Right cardiac atrium (tissue), 5 donors: ENCODE measurements at regions not wholly inside any gene's neighbourhood (a gene's known extent, or its start where the extent isn't known, plus 50 kb on each side); places are given as distances from the start of the nearest gene placed in this dataset.
"Not testable (repeated sequence)": the region's sequence is repeated elsewhere in the genome, so short reads cannot be mapped to it uniquely, and the experiment has no call there.

Experiments used
- ATAC-seq, 2 donors: fragments of 200-7000 bp; cut with Tn5 transposase; one replicate each; pipeline versions ENCODE4 v1.8.0 to v1.9.1; 2020; ENCODE audit warnings: moderate library complexity in 2 of 2, mild to moderate bottlenecking in 1 of 2
- DNase-seq, 3 donors: peaks; one replicate each; pipeline ENCODE4 v3.0.0-alpha.2; 2020
- H3K27ac ChIP-seq: one replicate; pipeline ENCODE4 v1.5.1; 2013; ENCODE audit warnings: mild to moderate bottlenecking, low read length, control low read depth, moderate library complexity
- H3K27me3 ChIP-seq: one replicate; pipeline ENCODE4 v1.6.1; 2013; ENCODE audit not compliant: control insufficient read depth, insufficient read depth
- H3K4me1 ChIP-seq: one replicate; pipeline ENCODE4 v1.6.1; 2013; ENCODE audit warnings: low read length; ENCODE audit not compliant: control insufficient read depth, insufficient read depth
- H3K4me3 ChIP-seq: one replicate; pipeline ENCODE4 v1.5.1; 2013; ENCODE audit warnings: low read length, control low read depth
- H3K9me3 ChIP-seq: one replicate; pipeline ENCODE4 v1.6.1; 2013; ENCODE audit warnings: low read length; ENCODE audit not compliant: control insufficient read depth
- WGBS: extraction: QIAGEN DNeasy Blood & Tissue Kit; methylation state at CpG from one replicate; pipeline ENCODE4 v1.1.7; 2013; 5-methylcytosine and 5-hydroxymethylcytosine counted together
- intact Hi-C, 4 donors: fragments of 100-400 bp; cut with DNase I; formaldehyde crosslinking; loops; one replicate each; pipeline versions ENCODE4 v1.11.0 to v1.14.0; 2022 to 2023
- donor health status: healthy with polysubstance abuse.
- donor health status: DM: no; HTN: yes; CAD: no.
- donor health status: DM: no; HTN: no; CAD: no.
- donor health status: DM: no; HTN: yes; CAD: no; lungs with severe emphysema.
- donor health status: DM: yes; HTN: yes; CAD: no.

DNA sequence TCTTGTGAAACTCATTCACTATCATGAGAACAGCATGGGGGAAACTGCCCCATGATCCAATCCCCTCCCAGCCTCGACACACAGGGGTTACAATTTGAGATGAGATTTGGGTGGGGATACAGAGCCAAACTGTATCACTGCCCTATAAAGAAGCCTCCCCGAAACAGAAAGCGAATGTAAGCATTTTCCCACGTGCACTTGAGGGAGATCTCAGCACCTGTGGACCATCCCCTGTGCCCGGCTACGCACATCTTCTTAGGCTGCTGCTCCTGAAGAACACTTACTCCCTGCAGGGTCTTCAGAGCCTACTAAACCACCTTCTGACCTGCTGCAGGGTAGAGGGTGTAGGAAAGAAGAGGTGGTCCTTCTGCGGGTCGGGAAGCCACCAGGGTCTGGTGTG, 410.2 kb upstream of the IRX2 start:
- H3K9me3 ChIP-seq = peaks cover 3% of the 10 kb centered on the region
- intact Hi-C loops = no loop called here
- no peaks in the 10 kb centered on the region for H3K4me1 ChIP-seq
- H3K4me3 ChIP-seq = no peak overlapping the region
- DNase-seq (no peak), ATAC-seq (no peak)
- H3K27me3 ChIP-seq = no peaks in the 10 kb centered on the region
- 59% methylated on average over 8 of the region's 8 CpGs for WGBS
- no peak overlapping the region for H3K27ac ChIP-seq

DNA sequence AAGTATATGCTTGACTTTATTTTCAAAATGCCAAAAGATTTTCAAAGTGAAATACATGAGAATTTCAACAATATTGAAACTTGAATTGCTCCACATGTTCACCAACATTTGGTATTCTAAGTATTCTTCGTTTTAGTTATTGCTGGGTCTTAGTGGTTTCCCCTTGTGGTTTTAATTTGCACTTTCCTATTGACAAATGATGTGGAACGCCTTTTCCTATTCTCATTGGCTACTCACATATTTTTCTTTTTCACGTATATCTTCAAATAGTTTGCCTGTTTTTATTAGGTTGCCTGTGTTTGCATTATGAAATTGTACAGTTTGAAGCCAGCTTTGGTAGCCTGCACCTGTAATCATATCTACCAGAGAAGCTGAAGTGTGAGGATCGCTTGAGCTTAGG, 405.7 kb upstream of the IRX2 start:
- no peak for ATAC-seq
- DNase-seq = no peak
- Histone ChIP-seq H3K9me3 (no peaks in the 10 kb centered on the region), H3K4me1 (no peaks in the 10 kb centered on the region), H3K27me3 (no peaks in the 10 kb centered on the region), H3K27ac (no peak overlapping the region), H3K4me3 (no peak overlapping the region)
- intact Hi-C loops = no loop called here
- 52% methylated on average over 4 of the region's 4 CpGs for WGBS

DNA sequence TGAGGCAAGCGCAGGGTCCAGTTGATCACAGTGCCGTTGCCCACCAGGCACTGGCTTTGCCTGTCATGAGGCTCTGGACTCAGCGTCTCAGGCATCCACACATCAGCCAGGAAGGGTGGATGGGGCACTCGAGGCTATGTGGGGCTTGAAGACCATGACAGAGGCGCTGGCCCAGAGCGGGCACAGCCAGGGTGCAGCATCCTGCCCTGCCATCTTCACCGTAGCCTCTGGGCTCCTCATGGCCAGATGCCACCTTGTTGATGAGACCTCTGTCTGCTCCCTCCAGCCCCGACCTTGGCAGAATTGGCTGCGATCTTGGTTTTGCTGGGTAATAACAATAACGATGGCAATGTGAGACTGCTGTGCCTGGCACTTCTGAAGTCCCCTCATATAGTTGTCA, 404.2 kb upstream of the IRX2 start:
- Histone ChIP-seq H3K4me1 (no peaks in the 10 kb centered on the region), H3K27ac (no peak overlapping the region), H3K9me3 (peaks cover 2% of the 10 kb centered on the region), H3K27me3 (no peaks in the 10 kb centered on the region), H3K4me3 (no peak overlapping the region)
- intact Hi-C loops = no loop called here
- DNase-seq (no peak), ATAC-seq (no peak)
- 89% methylated on average over 10 of the region's 10 CpGs for WGBS

DNA sequence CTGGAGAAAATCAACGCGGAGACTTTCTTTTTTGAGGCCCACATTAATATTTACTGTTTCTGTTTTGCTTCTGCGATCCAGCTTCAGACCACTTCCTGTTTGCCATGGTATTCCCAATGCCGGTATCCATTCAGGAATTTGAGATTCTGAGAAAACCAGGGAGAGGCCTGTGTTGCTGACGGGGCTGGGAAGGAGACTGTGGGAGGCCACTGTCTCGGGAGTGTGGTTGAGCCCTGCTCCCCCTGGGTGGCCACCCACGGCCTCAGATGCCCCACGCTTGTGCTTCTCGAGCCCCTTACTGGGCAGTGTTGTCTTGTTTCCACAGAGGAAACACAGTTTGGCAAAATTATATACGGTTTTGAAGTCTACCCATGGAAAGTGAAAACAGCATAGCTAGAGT, 403.6 kb upstream of the IRX2 start:
- no peak for ATAC-seq
- no peaks in the 10 kb centered on the region for H3K4me1 ChIP-seq
- no peak overlapping the region for H3K4me3 ChIP-seq
- WGBS = 53% methylated on average over 10 of the region's 10 CpGs
- DNase-seq = no peak
- no peak overlapping the region for H3K27ac ChIP-seq
- peaks cover 2% of the 10 kb centered on the region for H3K9me3 ChIP-seq
- H3K27me3 ChIP-seq = no peaks in the 10 kb centered on the region
- intact Hi-C loops = no loop called here

DNA sequence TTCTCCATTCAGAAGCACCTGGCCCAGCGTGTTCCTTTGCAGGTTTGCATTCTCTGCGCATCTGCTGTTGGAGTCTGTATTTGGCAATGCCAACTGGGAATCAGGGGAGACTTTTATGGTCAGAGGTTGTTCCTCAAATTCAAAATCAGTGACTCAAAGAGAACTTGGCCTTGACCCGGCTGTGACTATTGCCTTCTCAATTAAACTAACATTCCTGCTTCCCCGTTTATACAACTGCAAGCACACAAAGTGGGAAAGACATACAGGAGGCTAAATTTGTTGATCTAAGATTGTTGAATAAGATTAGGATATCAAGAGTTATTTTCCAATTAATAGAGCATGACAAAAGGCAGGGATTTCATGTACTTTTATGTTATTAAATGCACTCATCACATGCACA, 402.4 kb upstream of the IRX2 start:
- DNase-seq (no peak), ATAC-seq (no peak)
- H3K27ac ChIP-seq = no peak overlapping the region
- H3K4me1 ChIP-seq = no peaks in the 10 kb centered on the region
- H3K4me3 ChIP-seq = no peak overlapping the region
- 56% methylated on average over 4 of the region's 4 CpGs for WGBS
- H3K27me3 ChIP-seq = no peaks in the 10 kb centered on the region
- H3K9me3 ChIP-seq = peaks cover 2% of the 10 kb centered on the region
- intact Hi-C loops = no loop called here

DNA sequence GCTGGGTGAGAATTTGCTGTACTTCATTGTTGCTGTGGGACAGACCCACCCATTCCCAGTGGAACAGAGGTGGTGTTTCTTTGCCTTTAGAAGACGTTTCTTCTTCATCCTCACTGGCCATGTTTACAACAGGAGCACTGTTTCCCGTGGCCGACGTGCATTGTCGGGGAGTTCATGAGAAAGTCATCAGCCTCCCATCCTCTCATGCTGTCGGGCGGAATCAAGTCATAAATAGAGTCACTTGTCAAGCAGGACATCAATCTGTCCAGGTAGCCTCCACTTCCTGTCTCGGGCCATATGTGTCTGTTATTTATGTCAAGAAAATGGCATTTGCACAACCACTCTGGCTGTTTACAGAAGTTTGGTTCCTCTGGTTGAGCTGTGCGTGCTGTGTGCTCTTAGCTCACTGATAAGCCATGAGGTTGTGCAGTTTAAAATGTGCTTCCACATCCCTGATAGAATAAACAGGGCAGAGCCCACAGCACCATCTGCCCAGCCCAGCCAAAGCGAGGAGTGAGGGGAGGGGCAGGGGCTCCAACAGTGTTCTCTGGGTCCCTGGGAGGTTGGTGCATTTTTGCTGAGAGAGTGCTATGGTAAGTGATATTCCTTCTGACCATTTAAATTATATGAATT, 401.9 kb upstream of the IRX2 start:
- H3K4me3 ChIP-seq = no peak overlapping the region
- H3K9me3 ChIP-seq = peaks cover 2% of the 10 kb centered on the region
- intact Hi-C loops = no loop called here
- no peaks in the 10 kb centered on the region for H3K27me3 ChIP-seq
- 60% methylated on average over 10 of the region's 10 CpGs for WGBS
- H3K4me1 ChIP-seq = no peaks in the 10 kb centered on the region
- DNase-seq (no peak), ATAC-seq (no peak)
- H3K27ac ChIP-seq = no peak overlapping the region

DNA sequence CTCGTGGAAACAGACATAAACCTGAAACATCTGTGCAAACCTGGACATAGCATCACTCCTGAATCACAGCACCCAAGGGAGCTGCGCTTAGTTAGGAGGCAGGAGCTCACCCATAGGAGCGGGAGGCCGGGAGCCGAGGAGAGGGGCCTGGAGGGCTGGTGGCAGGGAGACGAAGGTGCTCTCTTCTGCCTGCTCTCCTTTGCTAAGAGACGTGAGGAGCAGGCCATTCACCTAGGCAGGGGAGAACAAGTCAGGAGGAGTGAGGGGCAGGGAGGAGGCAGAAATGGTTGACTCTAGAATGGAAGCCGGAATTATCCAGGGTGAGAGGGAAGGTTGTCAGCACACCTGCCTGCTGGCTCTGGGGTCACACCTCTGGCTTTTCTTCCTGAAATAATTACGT, 398.4 kb upstream of the IRX2 start:
- ATAC-seq (no peak), DNase-seq (no peak)
- H3K4me3 ChIP-seq = no peak overlapping the region
- intact Hi-C loops = no loop called here
- WGBS = 76% methylated on average over 9 of the region's 9 CpGs
- no peaks in the 10 kb centered on the region for H3K4me1 ChIP-seq
- no peaks in the 10 kb centered on the region for H3K27me3 ChIP-seq
- no peak overlapping the region for H3K27ac ChIP-seq
- H3K9me3 ChIP-seq = peaks cover 2% of the 10 kb centered on the region

DNA sequence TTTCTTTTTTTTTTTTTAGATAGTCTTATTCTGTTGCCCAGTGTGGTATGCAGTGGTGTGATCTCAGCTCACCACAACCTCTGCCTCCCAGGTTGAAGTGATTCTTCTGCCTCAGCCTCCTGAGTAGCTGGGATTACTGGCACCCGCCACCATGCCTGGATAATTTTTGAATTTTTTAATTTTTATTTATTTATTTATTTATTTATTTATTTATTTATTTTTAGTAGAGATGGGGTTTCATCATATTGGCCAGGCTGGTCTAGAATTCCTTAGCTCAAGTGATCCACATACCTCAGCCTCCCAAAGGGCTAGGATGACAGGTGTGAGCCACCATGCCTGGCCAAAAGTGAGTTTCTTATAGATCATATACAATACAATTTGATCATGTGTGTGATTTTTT, 395.9 kb upstream of the IRX2 start:
- H3K27ac ChIP-seq, ATAC-seq, H3K4me3 ChIP-seq, DNase-seq, H3K27me3 ChIP-seq, H3K9me3 ChIP-seq, H3K4me1 ChIP-seq, intact Hi-C loops: not testable (repeated sequence)
- WGBS = 83% methylated on average over 1 of the region's 1 CpG

DNA sequence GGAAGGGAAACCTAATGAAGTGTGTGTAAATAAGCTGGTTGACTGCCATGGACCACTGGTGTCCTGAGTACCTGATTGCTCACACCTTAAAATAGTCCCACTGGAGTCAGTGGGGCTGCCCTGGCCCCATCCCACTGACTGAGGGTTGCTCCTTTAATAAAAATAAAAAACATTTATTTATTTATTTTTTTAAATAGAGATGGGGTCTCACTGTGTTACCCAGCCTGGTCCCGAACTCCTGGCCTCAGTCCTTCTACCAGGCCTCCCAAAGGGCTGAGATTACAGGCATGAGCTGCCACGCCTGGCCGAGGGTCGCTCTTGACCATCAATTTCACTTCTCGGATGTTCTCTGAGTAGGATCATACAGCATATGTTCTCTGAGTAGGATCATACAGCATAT, 394.2 kb upstream of the IRX2 start:
- intact Hi-C loops = no loop called here
- Histone ChIP-seq H3K27me3 (no peaks in the 10 kb centered on the region), H3K4me1 (no peaks in the 10 kb centered on the region), H3K27ac (no peak overlapping the region), H3K4me3 (no peak overlapping the region), H3K9me3 (no peaks in the 10 kb centered on the region)
- DNase-seq (no peak), ATAC-seq (no peak)
- 89% methylated on average over 5 of the region's 5 CpGs for WGBS

DNA sequence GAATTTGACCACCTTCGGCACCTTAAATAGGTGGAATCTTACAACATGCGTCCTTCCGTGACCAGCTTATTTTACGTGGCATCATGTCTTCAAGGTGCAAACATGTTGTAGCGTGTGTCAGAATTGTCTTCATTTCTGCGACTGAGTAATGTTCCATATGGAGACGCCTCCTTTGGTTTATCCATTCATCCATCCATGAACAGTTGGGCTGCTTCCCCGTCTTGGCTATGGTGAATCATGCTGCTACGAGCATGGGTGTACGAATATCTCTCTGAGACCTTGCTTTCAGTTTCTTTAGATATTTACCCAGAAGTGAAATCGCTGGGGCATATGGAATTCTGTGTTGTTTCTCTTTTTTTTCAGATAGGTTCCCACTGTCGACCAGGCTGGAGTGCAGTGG, 391.9 kb upstream of the IRX2 start:
- 90% methylated on average over 12 of the region's 12 CpGs for WGBS
- Histone ChIP-seq H3K9me3 (no peaks in the 10 kb centered on the region), H3K4me1 (no peaks in the 10 kb centered on the region), H3K27ac (no peak overlapping the region), H3K4me3 (no peak overlapping the region), H3K27me3 (no peaks in the 10 kb centered on the region)
- DNase-seq = no peak
- no peak for ATAC-seq
- intact Hi-C loops = no loop called here

DNA sequence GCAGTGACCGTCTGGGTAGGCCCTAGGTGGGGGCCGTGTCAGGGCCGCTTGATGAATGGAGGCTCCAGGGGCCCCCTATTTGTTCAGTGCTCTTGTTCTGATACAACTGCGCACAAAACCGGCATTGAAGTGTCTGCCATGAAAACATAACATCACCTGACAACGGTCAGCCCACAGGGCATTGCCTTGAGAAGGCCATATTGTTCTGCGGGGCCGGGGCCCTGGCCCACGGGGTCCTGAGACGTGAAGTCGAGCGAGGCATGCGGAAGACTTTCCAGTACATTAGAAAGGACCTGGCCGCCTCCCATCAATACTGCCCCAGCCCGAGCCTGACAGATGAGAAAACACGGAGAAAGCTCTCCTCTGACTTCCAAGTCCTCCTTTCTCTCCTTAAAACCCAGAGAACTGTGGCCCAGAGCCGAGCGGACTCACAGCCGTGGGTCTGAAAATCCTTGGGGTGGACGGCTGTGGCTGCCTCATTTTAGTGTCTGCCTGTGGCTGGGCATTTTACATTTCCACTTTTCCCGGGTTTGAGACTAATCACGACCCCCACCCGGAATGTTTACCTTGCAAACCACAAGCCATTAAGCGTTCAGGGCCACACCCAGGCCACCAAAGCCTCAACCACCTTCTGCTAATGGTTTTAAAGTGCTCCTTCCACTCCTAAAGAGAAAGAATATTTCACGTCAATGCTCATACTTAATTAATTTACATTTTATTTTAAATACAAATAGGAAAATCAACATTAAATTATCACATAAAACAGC, 391.0 kb upstream of the IRX2 start:
- intact Hi-C loops = no loop called here
- no peaks in the 10 kb centered on the region for H3K27me3 ChIP-seq
- H3K9me3 ChIP-seq = no peaks in the 10 kb centered on the region
- ATAC-seq (no peak), DNase-seq (no peak)
- no peak overlapping the region for H3K27ac ChIP-seq
- 85% methylated on average over 25 of the region's 25 CpGs for WGBS
- H3K4me3 ChIP-seq = no peak overlapping the region
- no peaks in the 10 kb centered on the region for H3K4me1 ChIP-seq

DNA sequence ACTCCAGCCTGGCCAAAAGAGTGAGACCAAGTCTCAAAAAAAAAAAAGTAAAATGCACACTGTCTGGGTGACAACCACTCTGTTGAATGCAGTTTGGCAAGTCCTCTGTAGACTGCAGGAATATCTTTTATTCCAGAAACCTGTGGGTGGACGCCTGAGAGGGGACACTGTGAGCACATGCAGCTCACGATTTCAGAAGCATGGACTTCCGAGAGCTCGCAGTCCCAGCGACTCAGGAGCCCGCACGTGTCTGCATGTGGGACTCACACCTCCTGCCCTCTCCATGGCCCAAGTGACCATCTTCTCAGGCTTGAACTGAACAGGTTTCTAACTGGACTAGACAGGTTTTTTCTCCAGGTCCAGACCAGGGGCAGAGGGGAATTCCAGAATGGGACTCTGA, 388.6 kb upstream of the IRX2 start:
- Histone ChIP-seq H3K9me3 (no peaks in the 10 kb centered on the region), H3K27ac (no peak overlapping the region), H3K27me3 (no peaks in the 10 kb centered on the region), H3K4me3 (no peak overlapping the region), H3K4me1 (no peaks in the 10 kb centered on the region)
- DNase-seq = no peak
- intact Hi-C loops = no loop called here
- ATAC-seq = no peak
- WGBS = 94% methylated on average over 7 of the region's 7 CpGs
